ENCODE measurements at regions not wholly inside any gene's neighbourhood (a gene's known extent, or its start where the extent isn't known, plus 50 kb on each side); places are given as distances from the start of the nearest gene placed in this dataset.

GRCh38 chr2:67965246-67965645 is 97.6 kb downstream of the C1D start:
- 82 to 92% methylated on average over 3 of the region's 3 CpGs for WGBS, 2 donors

GRCh38 chr2:67970071-67970470 is 92.7 kb downstream of the C1D start:
- no peaks in the 10 kb centered on the region for H3K27me3 ChIP-seq
- ATAC-seq, result no peak
- peaks cover 7% of the 10 kb centered on the region for H3K4me1 ChIP-seq
- H3K9me3 ChIP-seq, result no peaks in the 10 kb centered on the region
- H3K27ac ChIP-seq, result no peak overlapping the region
- H3K4me3 ChIP-seq, result no peak overlapping the region
- no peak for DNase-seq
- TF ChIP-seq POLR2A (IDR thresholded peaks at IDR 0.05) (no peak), CTCF (IDR thresholded peaks at IDR 0.05) (no peak)
- intact Hi-C loops (cut with DNase I), result no loop called here
- no peaks in the 10 kb centered on the region for H3K36me3 ChIP-seq (replicated peaks in 1 of 2; ENCODE audit: insufficient read depth in 1 of 2, low read depth in 2 of 2)

More at GRCh38 chr2:67965246-67965645, 97.6 kb downstream of the C1D start:
- intact Hi-C loops (cut with DNase I), result no loop called here
- DNase-seq (no peak), ATAC-seq (no peak)
- H3K27ac ChIP-seq, result no peak overlapping the region
- H3K27me3 ChIP-seq, result no peaks in the 10 kb centered on the region
- no peaks in the 10 kb centered on the region for H3K9me3 ChIP-seq
- no peaks in the 10 kb centered on the region for H3K4me1 ChIP-seq
- H3K36me3 ChIP-seq (replicated peaks in 1 of 2; ENCODE audit: insufficient read depth in 1 of 2, low read depth in 2 of 2), result no peaks in the 10 kb centered on the region
- H3K4me3 ChIP-seq, result no peak overlapping the region
- no peak for TF ChIP-seq CTCF (IDR thresholded peaks at IDR 0.05)
- no peak for TF ChIP-seq POLR2A (IDR thresholded peaks at IDR 0.05)

- H3K27ac ChIP-seq, result no peak overlapping the region
- no peaks in the 10 kb centered on the region for H3K9me3 ChIP-seq
- H3K27me3 ChIP-seq, result no peaks in the 10 kb centered on the region
- intact Hi-C loops (cut with DNase I), result no loop called here
- no peak overlapping the region for H3K4me3 ChIP-seq
- no peak for ATAC-seq
- DNase-seq, result no peak
- H3K4me1 ChIP-seq, result peaks cover 7% of the 10 kb centered on the region
- no peaks in the 10 kb centered on the region for H3K36me3 ChIP-seq (replicated peaks in 1 of 2; ENCODE audit: insufficient read depth in 1 of 2, low read depth in 2 of 2)
- no peak for TF ChIP-seq POLR2A (IDR thresholded peaks at IDR 0.05)
- TF ChIP-seq CTCF (IDR thresholded peaks at IDR 0.05), result no peak
- 95 to 96% methylated on average over 3 of the region's 3 CpGs for WGBS, 2 donors
Measured at GRCh38 chr2:67970542-67970941, 92.3 kb downstream of the C1D start.

GRCh38 chr2:67974559-67975430 is 88.0 kb downstream of the C1D start:
- Histone ChIP-seq H3K36me3 (replicated peaks in 1 of 2; ENCODE audit: insufficient read depth in 1 of 2, low read depth in 2 of 2) (no peaks in the 10 kb centered on the region), H3K27me3 (no peaks in the 10 kb centered on the region), H3K9me3 (no peaks in the 10 kb centered on the region), H3K4me1 (peaks cover 7% of the 10 kb centered on the region), H3K4me3 (no peak overlapping the region), H3K27ac (peak overlapping the region; percentile 20 to 72 (median 48))
- no peak for TF ChIP-seq POLR2A (IDR thresholded peaks at IDR 0.05)
- no peak for TF ChIP-seq CTCF (IDR thresholded peaks at IDR 0.05)
- intact Hi-C loops (cut with DNase I), result no loop called here
- peak; percentile 78 for ATAC-seq
- peak; percentile 34 to 60 (median 54) for DNase-seq
- 24 to 33% methylated on average over 7 of the region's 7 CpGs for WGBS, 2 donors

GRCh38 chr2:67977464-67977863 is 85.3 kb downstream of the C1D start:
- no peak overlapping the region for H3K4me3 ChIP-seq
- 82 to 95% methylated on average over 1 of the region's 1 CpG for WGBS, 2 donors
- H3K4me1 ChIP-seq, result peaks cover 7% of the 10 kb centered on the region
- no peak for TF ChIP-seq POLR2A (IDR thresholded peaks at IDR 0.05)
- no peak for TF ChIP-seq CTCF (IDR thresholded peaks at IDR 0.05)
- H3K27ac ChIP-seq, result no peak overlapping the region
- DNase-seq, result no peak
- no peaks in the 10 kb centered on the region for H3K36me3 ChIP-seq (replicated peaks in 1 of 2; ENCODE audit: insufficient read depth in 1 of 2, low read depth in 2 of 2)
- intact Hi-C loops (cut with DNase I), result no loop called here
- H3K27me3 ChIP-seq, result no peaks in the 10 kb centered on the region
- H3K9me3 ChIP-seq, result no peaks in the 10 kb centered on the region
- no peak for ATAC-seq

Measured in body of pancreas (tissue), 4 donors.